IMR-90 (cell line): ENCODE measurements at regions not wholly inside any gene's neighbourhood (a gene's known extent, or its start where the extent isn't known, plus 50 kb on each side); places are given as distances from the start of the nearest gene placed in this dataset.

Experiments
- ATAC-seq: fragments of 200-7000 bp; cut with Tn5 transposase; 2 replicates; pipeline ENCODE4 v1.9.1; 2020; ENCODE audit warnings: low read depth, mild to moderate bottlenecking, moderate library complexity
- BruUV-seq: library from RNA; stranded (reverse); fragments of 400-500 nt; replicated peaks from 2 replicates; lab custom pipeline; 2021; lab: Mats Ljungman, UMichigan
- CTCF ChIA-PET: fragments of 300-600 bp; formaldehyde crosslinking; extraction: SDS; loops from one replicate; lab custom pipeline; 2021; ENCODE audit warnings: antibody characterized with exemption; lab: Yijun Ruan, JAX
- POLR2A ChIA-PET: fragments of 300-600 bp; sonication (Branson Sonifier 250); formaldehyde crosslinking; loops from one replicate; lab custom pipeline; 2022; ENCODE audit warnings: antibody characterized with exemption; ENCODE audit not compliant: unreplicated experiment; lab: Charles Lee
- DNase-seq: peaks from one replicate; pipeline ENCODE4 v3.0.0; 2013
- H2AFZ ChIP-seq: replicated peaks from 2 replicates; pipeline ENCODE3; 2013; ENCODE audit warnings: low read length, mild to moderate bottlenecking; ENCODE audit not compliant: poor library complexity
- H2AK5ac ChIP-seq: 2 replicates; pipeline ENCODE4 v1.6.1; 2013; ENCODE audit warnings: low read depth, low read length, inconsistent platforms
- H2AK9ac ChIP-seq: replicated peaks from 2 replicates; pipeline ENCODE3; 2013; ENCODE audit warnings: mild to moderate bottlenecking, low read depth, low read length, moderate library complexity; ENCODE audit not compliant: poor library complexity
- H2BK120ac ChIP-seq: 2 replicates; pipeline ENCODE4 v1.6.1; 2013; ENCODE audit warnings: low read depth, low read length, inconsistent platforms
- H2BK15ac ChIP-seq: 3 replicates; pipeline ENCODE4 v1.6.1; 2013; ENCODE audit warnings: low read depth, low read length, inconsistent platforms
- H2BK20ac ChIP-seq: 2 replicates; pipeline ENCODE4 v1.6.1; 2013; ENCODE audit warnings: low read depth, mild to moderate bottlenecking, inconsistent platforms, low read length, moderate library complexity
- H2BK5ac ChIP-seq: 2 replicates; pipeline ENCODE4 v1.6.1; 2013; ENCODE audit warnings: mild to moderate bottlenecking, low read depth, low read length, inconsistent platforms; ENCODE audit not compliant: poor library complexity, severe bottlenecking
- H3K14ac ChIP-seq: replicated peaks from 2 replicates; pipeline ENCODE4 v1.6.1; 2013; ENCODE audit warnings: low read depth, low read length, inconsistent platforms
- H3K18ac ChIP-seq: 2 replicates; pipeline ENCODE4 v1.6.1; 2013; ENCODE audit warnings: low read depth, low read length, control low read depth
- H3K23ac ChIP-seq: 2 replicates; pipeline ENCODE4 v1.6.1; 2013; ENCODE audit warnings: low read depth, low read length, inconsistent platforms
- H3K27ac ChIP-seq: 2 replicates; pipeline ENCODE4 v1.5.1; 2013; ENCODE audit warnings: mild to moderate bottlenecking, control low read depth, low read length; ENCODE audit not compliant: insufficient read depth
- H3K27me3 ChIP-seq: 2 replicates; pipeline ENCODE4 v1.6.1; 2013; ENCODE audit warnings: low read length; ENCODE audit not compliant: control insufficient read depth, insufficient read depth
- H3K36me3 ChIP-seq: 2 replicates; pipeline ENCODE4 v1.6.1; 2013; ENCODE audit warnings: low read length, mixed read lengths; ENCODE audit not compliant: control insufficient read depth, insufficient read depth
- H3K4ac ChIP-seq: 2 replicates; pipeline ENCODE4 v1.6.1; 2013; ENCODE audit warnings: low read depth, low read length, inconsistent platforms
- H3K4me1 ChIP-seq: 2 replicates; pipeline ENCODE4 v1.6.1; 2013; ENCODE audit warnings: low read length, mixed read lengths; ENCODE audit not compliant: control insufficient read depth, insufficient read depth
- H3K4me2 ChIP-seq: 2 replicates; pipeline ENCODE4 v1.6.1; 2013; ENCODE audit warnings: low read depth, mild to moderate bottlenecking, control low read depth, low read length, moderate library complexity
- H3K4me3 ChIP-seq: 2 replicates; pipeline ENCODE4 v1.5.1; 2013; ENCODE audit warnings: low read depth, mild to moderate bottlenecking, control low read depth, low read length, moderate library complexity; ENCODE audit not compliant: insufficient read depth
- H3K56ac ChIP-seq: 2 replicates; pipeline ENCODE4 v1.6.1; 2013; ENCODE audit warnings: low read length, inconsistent platforms; ENCODE audit not compliant: insufficient read depth; ENCODE audit errors: extremely low read depth
- H3K79me1 ChIP-seq, 2 experiments: 2 replicates each; pipeline ENCODE4 v1.6.1; 2013; ENCODE audit warnings: low read length in 2 of 2, inconsistent platforms in 1 of 2, low read depth in 1 of 2
- H3K9ac ChIP-seq: 2 replicates; pipeline ENCODE4 v1.6.1; 2013; ENCODE audit warnings: low read depth, low read length, control low read depth
- H3K9me1 ChIP-seq: 2 replicates; pipeline ENCODE4 v1.6.1; 2013; ENCODE audit warnings: low read length, inconsistent platforms; ENCODE audit not compliant: insufficient read depth
- H3K9me3 ChIP-seq: 2 replicates; pipeline ENCODE4 v1.6.1; 2013; ENCODE audit warnings: low read length; ENCODE audit not compliant: control insufficient read depth, insufficient read depth
- H4K20me1 ChIP-seq: 2 replicates; pipeline ENCODE4 v1.6.1; 2013; ENCODE audit warnings: low read length, inconsistent platforms; ENCODE audit not compliant: insufficient read depth
- H4K5ac ChIP-seq: 2 replicates; pipeline ENCODE4 v1.6.1; 2013; ENCODE audit warnings: mild to moderate bottlenecking, low read depth, low read length, control low read depth
- H4K8ac ChIP-seq, 2 experiments: 2 replicates each; pipeline ENCODE4 v1.6.1; 2013; ENCODE audit warnings: low read depth in 2 of 2, low read length in 2 of 2, control low read depth in 1 of 2, inconsistent platforms in 1 of 2
- H4K91ac ChIP-seq: 2 replicates; pipeline ENCODE4 v1.6.1; 2013; ENCODE audit warnings: low read depth, low read length, inconsistent platforms; ENCODE audit not compliant: insufficient read depth
- CEBPB ChIP-seq: IDR thresholded peaks from 2 replicates; pipeline ENCODE4 v1.6.1; 2012; ENCODE audit warnings: low read depth, low read length, improper control_type of control experiment
- CHD1 ChIP-seq: IDR thresholded peaks from 2 replicates; pipeline ENCODE4 v1.6.1; 2012; ENCODE audit warnings: low read depth, low read length, improper control_type of control experiment
- CTCF ChIP-seq: conservative IDR thresholded peaks from 2 replicates; pipeline ENCODE4 v1.5.1; 2012; ENCODE audit warnings: mild to moderate bottlenecking, low read depth, low read length, improper control_type of control experiment
- FOS ChIP-seq: fragments of 150-350 bp; IDR thresholded peaks from 2 replicates; pipeline ENCODE4 v1.6.1; 2016; ENCODE audit warnings: low read depth, low read length
- MAFK ChIP-seq: IDR thresholded peaks from 2 replicates; pipeline ENCODE4 v1.6.1; 2012; ENCODE audit warnings: low read depth, low read length, improper control_type of control experiment
- MAZ ChIP-seq: IDR thresholded peaks from 2 replicates; pipeline ENCODE4 v1.6.1; 2012; ENCODE audit warnings: low read depth, mild to moderate bottlenecking, low read length, improper control_type of control experiment, moderate library complexity, borderline replicate concordance
- MXI1 ChIP-seq: IDR thresholded peaks from 2 replicates; pipeline ENCODE4 v1.6.1; 2012; ENCODE audit warnings: low read depth, mild to moderate bottlenecking, low read length, moderate library complexity, borderline replicate concordance
- NFE2L2 ChIP-seq: fragments of 150-350 bp; IDR thresholded peaks from 2 replicates; pipeline ENCODE4 v1.6.1; 2016; ENCODE audit warnings: low read depth, mild to moderate bottlenecking, low read length
- POLR2A ChIP-seq: IDR thresholded peaks from 2 replicates; pipeline ENCODE4 v1.6.1; 2012; ENCODE audit warnings: mild to moderate bottlenecking, low read depth, low read length
- RAD21 ChIP-seq: IDR thresholded peaks from 2 replicates; pipeline ENCODE4 v1.6.1; 2012; ENCODE audit warnings: low read length, improper control_type of control experiment
- RCOR1 ChIP-seq: IDR thresholded peaks from 2 replicates; pipeline ENCODE4 v1.6.1; 2012; ENCODE audit warnings: mild to moderate bottlenecking, low read length, improper control_type of control experiment; ENCODE audit not compliant: insufficient replicate concordance
- RFX5 ChIP-seq: IDR thresholded peaks from 2 replicates; pipeline ENCODE4 v1.8.0; 2012; ENCODE audit warnings: low read depth, mild to moderate bottlenecking, low read length, moderate library complexity
- SMC3 ChIP-seq: fragments of 150-350 bp; IDR thresholded peaks from 2 replicates; pipeline ENCODE4 v1.6.1; 2016; ENCODE audit warnings: low read depth, mild to moderate bottlenecking, antibody characterized with exemption, low read length, moderate library complexity
- USF2 ChIP-seq: fragments of 150-350 bp; IDR thresholded peaks from 2 replicates; pipeline ENCODE4 v1.6.1; 2017; ENCODE audit warnings: mild to moderate bottlenecking, antibody characterized with exemption, low read length, low read depth
- WGBS, 2 experiments: methylation state at CpG; one replicate each; pipeline versions ENCODE4 v1.1.5 to v1.1.7; 2013; ENCODE audit warnings: missing lambda C conversion rate in 2 of 2; ENCODE audit not compliant: insufficient read length in 1 of 2; ENCODE audit errors: extremely low coverage in 2 of 2; 5-methylcytosine and 5-hydroxymethylcytosine counted together
- dilution Hi-C: fragments of 300-500 bp; cut with HindIII; formaldehyde crosslinking; loops from one replicate; pipeline ENCODE4 v1.14.3; 2018; ENCODE audit warnings: low sequenced_read_pairs; ENCODE audit not compliant: unreplicated experiment
- in situ Hi-C: fragments of 300-500 bp; cut with MboI; formaldehyde crosslinking; loops from 3 replicates; pipeline ENCODE4 v1.14.3; 2019; ENCODE audit warnings: low sequenced_read_pairs, inconsistent platforms, mixed read lengths
- intact Hi-C: fragments of 100-400 bp; cut with micrococcal nuclease; formaldehyde crosslinking; loops from 2 replicates; pipeline ENCODE4 v1.10.0; 2022
- TF ChIP-seq, protein P1 (sequence below): fragments of 150-350 bp; IDR thresholded peaks from 2 replicates; pipeline ENCODE4 v1.6.1; 2016; ENCODE audit warnings: low read depth, mild to moderate bottlenecking, low read length, moderate library complexity, borderline replicate concordance

DNA sequence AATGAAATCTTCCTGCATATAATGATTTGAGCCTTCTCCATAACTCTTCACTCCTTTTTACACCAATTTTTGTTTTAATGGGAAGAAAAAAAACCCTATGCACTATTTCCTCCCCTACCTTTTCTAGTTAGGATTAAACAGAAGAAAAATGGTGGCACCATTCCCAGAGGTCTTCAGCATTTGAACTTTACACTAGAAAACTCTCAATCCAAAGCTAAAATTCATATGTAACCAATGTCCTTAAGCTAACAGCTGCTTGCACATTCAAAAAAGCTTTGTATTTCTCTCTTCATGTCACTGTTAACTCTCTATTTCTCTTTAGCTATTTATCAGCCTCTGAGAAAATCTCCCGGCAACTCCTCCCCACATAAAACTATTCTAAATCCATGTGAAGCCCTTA, 90.3 kb upstream of the UBL3 start:
- dilution Hi-C loops, result no loop called here
- no CpG with 5 or more reads among the region's 1 CpG for WGBS, 2 experiments

More for the DNA sequence above, 90.3 kb upstream of the UBL3 start:
- Histone ChIP-seq H3K4me2 (no peak overlapping the region), H2BK120ac (no peak overlapping the region), H4K8ac (no peak overlapping the region), H2AK5ac (no peak overlapping the region), H2AK9ac (no peak overlapping the region), H3K23ac (no peak overlapping the region), H3K4ac (no peak overlapping the region), H2BK20ac (no peak overlapping the region), H2BK15ac (no peak overlapping the region), H3K18ac (no peak overlapping the region), H3K79me1 (no peaks in the 10 kb centered on the region), H3K4me3 (no peak overlapping the region), H3K9me1 (no peaks in the 10 kb centered on the region), H3K27me3 (peaks cover 13% of the 10 kb centered on the region), H3K27ac (no peak overlapping the region), H4K91ac (no peak overlapping the region), H3K9me3 (no peaks in the 10 kb centered on the region; the same call in 1 of the 2 replicates), H3K4me1 (no peaks in the 10 kb centered on the region), H4K20me1 (no peaks in the 10 kb centered on the region), H3K9ac (no peak overlapping the region), H4K5ac (no peak overlapping the region), H3K14ac (no peak overlapping the region), H2AFZ (no peak overlapping the region), H2BK5ac (no peak overlapping the region), H3K36me3 (no peaks in the 10 kb centered on the region), H3K56ac (no peak overlapping the region)
- TF ChIP-seq MXI1 (no peak), POLR2A (no peak), CTCF (no peak), FOS (no peak), NFE2L2 (no peak), CEBPB (no peak), SMC3 (no peak), USF2 (no peak), RFX5 (no peak), CHD1 (no peak), MAZ (no peak), RAD21 (no peak), MAFK (no peak), RCOR1 (no peak)
- TF ChIP-seq, protein P1, sequence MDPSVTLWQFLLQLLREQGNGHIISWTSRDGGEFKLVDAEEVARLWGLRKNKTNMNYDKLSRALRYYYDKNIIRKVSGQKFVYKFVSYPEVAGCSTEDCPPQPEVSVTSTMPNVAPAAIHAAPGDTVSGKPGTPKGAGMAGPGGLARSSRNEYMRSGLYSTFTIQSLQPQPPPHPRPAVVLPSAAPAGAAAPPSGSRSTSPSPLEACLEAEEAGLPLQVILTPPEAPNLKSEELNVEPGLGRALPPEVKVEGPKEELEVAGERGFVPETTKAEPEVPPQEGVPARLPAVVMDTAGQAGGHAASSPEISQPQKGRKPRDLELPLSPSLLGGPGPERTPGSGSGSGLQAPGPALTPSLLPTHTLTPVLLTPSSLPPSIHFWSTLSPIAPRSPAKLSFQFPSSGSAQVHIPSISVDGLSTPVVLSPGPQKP, result no peak
- BruUV-seq, result no TSS peak
- DNase-seq, result no peak
- intact Hi-C loops (no loop called here), in situ Hi-C loops (no loop called here)
- ChIA-PET CTCF (no interaction called here), POLR2A (no interaction called here)
- ATAC-seq, result no peak
